H9 (cell line): ENCODE measurements at regions not wholly inside any gene's neighbourhood (a gene's known extent, or its start where the extent isn't known, plus 50 kb on each side); places are given as distances from the start of the nearest gene placed in this dataset.
A peak's percentile ranks its signal among the peaks of the same experiment; 100 is the strongest.

ENCODE experiments used
- DNase-seq: peaks from one replicate; pipeline ENCODE4 v3.0.0-alpha.2; 2017
- H2AFZ ChIP-seq: one replicate; pipeline ENCODE4 v1.6.1; 2013; ENCODE audit warnings: mild to moderate bottlenecking, low read length, control low read depth, moderate library complexity
- H2AK5ac ChIP-seq: 2 replicates; pipeline ENCODE4 v1.6.1; 2013; ENCODE audit warnings: low read length, control low read depth, mixed read lengths; ENCODE audit not compliant: insufficient read length
- H2BK120ac ChIP-seq: one replicate; pipeline ENCODE4 v1.6.1; 2013; ENCODE audit warnings: low read depth, mild to moderate bottlenecking, low read length, control low read depth, inconsistent platforms; ENCODE audit not compliant: poor library complexity, severe bottlenecking
- H2BK12ac ChIP-seq: 2 replicates; pipeline ENCODE4 v1.6.1; 2013; ENCODE audit warnings: low read length, control low read depth, mixed read lengths, low read depth; ENCODE audit not compliant: insufficient read length
- H2BK15ac ChIP-seq: 2 replicates; pipeline ENCODE4 v1.6.1; 2013; ENCODE audit warnings: low read depth, low read length, control low read depth
- H2BK20ac ChIP-seq: one replicate; pipeline ENCODE4 v1.6.1; 2013; ENCODE audit warnings: low read depth, mild to moderate bottlenecking, low read length, control low read depth, inconsistent platforms; ENCODE audit not compliant: poor library complexity, severe bottlenecking
- H2BK5ac ChIP-seq: 2 replicates; pipeline ENCODE4 v1.6.1; 2013; ENCODE audit warnings: low read length, control low read depth, mixed read lengths; ENCODE audit not compliant: insufficient read length
- H3K14ac ChIP-seq: 2 replicates; pipeline ENCODE4 v1.6.1; 2013; ENCODE audit warnings: low read length, control low read depth; ENCODE audit not compliant: insufficient read depth
- H3K18ac ChIP-seq: 2 replicates; pipeline ENCODE4 v1.6.1; 2013; ENCODE audit warnings: low read depth, mild to moderate bottlenecking, mixed read lengths, low read length, control low read depth; ENCODE audit not compliant: insufficient read length
- H3K23ac ChIP-seq: 2 replicates; pipeline ENCODE4 v1.6.1; 2013; ENCODE audit warnings: low read length, control low read depth, mixed read lengths, low read depth; ENCODE audit not compliant: insufficient read length
- H3K23me2 ChIP-seq: 2 replicates; pipeline ENCODE4 v1.6.1; 2013; ENCODE audit warnings: low read depth, mild to moderate bottlenecking, mixed read lengths, low read length, control low read depth; ENCODE audit not compliant: insufficient read length, poor library complexity, severe bottlenecking
- H3K27ac ChIP-seq: 2 replicates; pipeline ENCODE4 v1.5.1; 2013; ENCODE audit warnings: low read length, control low read depth, mixed read lengths, low read depth; ENCODE audit not compliant: insufficient read length
- H3K27me3 ChIP-seq: 2 replicates; pipeline ENCODE4 v1.6.1; 2013; ENCODE audit warnings: low read length, control low read depth, inconsistent platforms; ENCODE audit not compliant: insufficient read depth
- H3K4ac ChIP-seq: 2 replicates; pipeline ENCODE4 v1.6.1; 2013; ENCODE audit warnings: low read depth, mild to moderate bottlenecking, control low read depth, inconsistent platforms, low read length, moderate library complexity
- H3K4me1 ChIP-seq: 2 replicates; pipeline ENCODE4 v1.6.1; 2013; ENCODE audit warnings: low read length, control low read depth, inconsistent platforms; ENCODE audit not compliant: insufficient read depth
- H3K4me2 ChIP-seq: 2 replicates; pipeline ENCODE4 v1.6.1; 2013; ENCODE audit warnings: low read length, control low read depth, mixed read lengths; ENCODE audit not compliant: insufficient read length, insufficient read depth
- H3K56ac ChIP-seq: 2 replicates; pipeline ENCODE4 v1.6.1; 2013; ENCODE audit warnings: low read depth, mild to moderate bottlenecking, mixed read lengths, low read length, control low read depth; ENCODE audit not compliant: insufficient read length
- H3K79me1 ChIP-seq: 2 replicates; pipeline ENCODE4 v1.6.1; 2013; ENCODE audit warnings: low read depth, mild to moderate bottlenecking, moderate library complexity, low read length, control low read depth, inconsistent platforms; ENCODE audit not compliant: insufficient read depth, poor library complexity, severe bottlenecking
- H3K79me2 ChIP-seq: 2 replicates; pipeline ENCODE4 v1.6.1; 2013; ENCODE audit warnings: low read length, control low read depth, inconsistent platforms; ENCODE audit not compliant: insufficient read depth
- H3K9ac ChIP-seq: 2 replicates; pipeline ENCODE4 v1.6.1; 2013; ENCODE audit warnings: low read length, control low read depth, mixed read lengths; ENCODE audit not compliant: insufficient read length; ENCODE audit errors: extremely low read depth
- H3K9me3 ChIP-seq: one replicate; pipeline ENCODE4 v1.6.1; 2013; ENCODE audit warnings: low read depth, low read length, inconsistent platforms; ENCODE audit not compliant: control insufficient read depth
- H3T11ph ChIP-seq: one replicate; pipeline ENCODE4 v1.6.1; 2013; ENCODE audit warnings: mild to moderate bottlenecking, low read length, control low read depth, inconsistent platforms
- H4K20me1 ChIP-seq: one replicate; pipeline ENCODE4 v1.6.1; 2013; ENCODE audit not compliant: control insufficient read depth, insufficient read length, insufficient read depth
- H4K5ac ChIP-seq: 2 replicates; pipeline ENCODE4 v1.6.1; 2013; ENCODE audit warnings: low read depth, mild to moderate bottlenecking, mixed read lengths, low read length, control low read depth; ENCODE audit not compliant: insufficient read length
- H4K8ac ChIP-seq: replicated peaks from 2 replicates; pipeline ENCODE4 v1.6.1; 2013; ENCODE audit warnings: low read length, control low read depth, mixed read lengths, low read depth; ENCODE audit not compliant: insufficient read length
- H4K91ac ChIP-seq: 2 replicates; pipeline ENCODE4 v1.6.1; 2013; ENCODE audit warnings: low read depth, mild to moderate bottlenecking, moderate library complexity, mixed read lengths, low read length, control low read depth; ENCODE audit not compliant: insufficient read length
- H3K27ac Mint-ChIP-seq, 3 experiments: 2 replicates in 2 of 3; 3 replicates in 1 of 3; pipeline ENCODE4 v1.8.0; 2020 to 2021; ENCODE audit warnings: mixed read lengths in 3 of 3, mild to moderate bottlenecking in 1 of 3, moderate library complexity in 1 of 3
- H3K27me3 Mint-ChIP-seq: 2 replicates; pipeline ENCODE4 v1.8.0; 2021; ENCODE audit warnings: low read depth, mild to moderate bottlenecking, moderate library complexity, mixed read lengths
- H3K36me3 Mint-ChIP-seq, 3 experiments: 2 replicates in 2 of 3; 3 replicates in 1 of 3; pipeline ENCODE4 v1.8.0; 2020 to 2021; ENCODE audit warnings: low read depth in 3 of 3, mixed read lengths in 3 of 3; ENCODE audit not compliant: insufficient read depth in 1 of 3
- H3K4me1 Mint-ChIP-seq, 2 experiments: 2 replicates each; pipeline ENCODE4 v1.8.0; 2020; ENCODE audit warnings: mixed read lengths in 2 of 2
- H3K4me3 Mint-ChIP-seq, 2 experiments: 2 replicates in 1 of 2; 3 replicates in 1 of 2; pipeline ENCODE4 v1.8.0; 2020 to 2021; ENCODE audit warnings: mild to moderate bottlenecking in 2 of 2, mixed read lengths in 2 of 2, moderate library complexity in 1 of 2
- H3K9me3 Mint-ChIP-seq, 2 experiments: 2 replicates in 1 of 2; 3 replicates in 1 of 2; pipeline ENCODE4 v1.8.0; 2020; ENCODE audit warnings: mild to moderate bottlenecking in 2 of 2, mixed read lengths in 2 of 2, moderate library complexity in 1 of 2
- WGBS: extraction: QIAGEN DNeasy Blood & Tissue Kit; methylation state at CpG from one replicate; pipeline ENCODE4 v1.1.7; 2013; ENCODE audit warnings: missing lambda C conversion rate, low lambda C conversion rate, mixed read lengths; ENCODE audit not compliant: insufficient read length; ENCODE audit errors: extremely low coverage; 5-methylcytosine and 5-hydroxymethylcytosine counted together
- TF ChIP-seq, protein P1 (sequence below): fragments of 200-600 bp; sonication (generic); conservative IDR thresholded peaks from 3 replicates; pipeline ENCODE4 v1.8.0; 2021; ENCODE audit warnings: antibody characterized with exemption, mild to moderate bottlenecking

DNA sequence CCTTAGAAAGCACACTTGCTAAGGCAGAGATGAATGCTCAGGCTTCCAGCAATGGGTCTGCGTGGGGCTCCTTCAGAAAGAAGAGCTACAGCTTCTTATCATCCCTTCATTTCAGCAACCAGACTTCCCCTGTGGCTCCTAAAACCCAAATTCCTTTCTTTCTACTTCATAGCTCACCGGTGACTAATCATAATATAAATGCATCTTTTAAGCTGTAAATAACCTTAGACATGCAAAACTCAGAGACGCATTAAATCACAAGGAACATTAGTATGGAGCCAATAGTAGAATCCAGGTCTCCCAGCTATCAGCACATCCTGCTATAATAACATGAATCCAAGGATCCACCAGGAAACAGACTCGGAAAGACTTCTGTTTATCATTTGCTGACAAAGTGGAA, 375.6 kb downstream of the COG6 start:
- Histone ChIP-seq H3K4me2 (no peak overlapping the region), H3K79me2 (no peaks in the 10 kb centered on the region), H3K79me1 (no peaks in the 10 kb centered on the region), H2BK5ac (no peak overlapping the region), H3K9me3 (no peaks in the 10 kb centered on the region), H3K9ac (no peak overlapping the region), H3T11ph (no peak overlapping the region), H3K14ac (no peak overlapping the region), H2AK5ac (no peak overlapping the region), H3K27ac (no peak overlapping the region), H4K20me1 (no peaks in the 10 kb centered on the region), H2BK15ac (no peak overlapping the region), H2BK120ac (no peak overlapping the region), H4K5ac (no peak overlapping the region), H2BK12ac (no peak overlapping the region), H3K23ac (no peak overlapping the region), H3K27me3 (no peaks in the 10 kb centered on the region), H3K23me2 (no peaks in the 10 kb centered on the region), H2BK20ac (no peak overlapping the region), H4K8ac (no peak overlapping the region), H3K18ac (no peak overlapping the region), H3K4ac (no peak overlapping the region), H4K91ac (no peak overlapping the region), H3K4me1 (peaks cover 4% of the 10 kb centered on the region; the same call in 1 of the 2 replicates), H2AFZ (no peak overlapping the region), H3K56ac (no peak overlapping the region)
- DNase-seq = no peak
- Mint-ChIP-seq H3K4me1 (peaks cover 20 to 21% of the 10 kb centered on the region in 2 experiments), H3K9me3 (no peaks in the 10 kb centered on the region), H3K27ac (peak overlapping the region in 2 of 3 experiments; percentile 6 to 42; a peak in 2 of 7 replicates), H3K36me3 (no peaks in the 10 kb centered on the region; a peak in 1 of 7 replicates), H3K27me3 (no peaks in the 10 kb centered on the region; the same call in 1 of the 2 replicates), H3K4me3 (no peak overlapping the region)
- TF ChIP-seq, protein P1, sequence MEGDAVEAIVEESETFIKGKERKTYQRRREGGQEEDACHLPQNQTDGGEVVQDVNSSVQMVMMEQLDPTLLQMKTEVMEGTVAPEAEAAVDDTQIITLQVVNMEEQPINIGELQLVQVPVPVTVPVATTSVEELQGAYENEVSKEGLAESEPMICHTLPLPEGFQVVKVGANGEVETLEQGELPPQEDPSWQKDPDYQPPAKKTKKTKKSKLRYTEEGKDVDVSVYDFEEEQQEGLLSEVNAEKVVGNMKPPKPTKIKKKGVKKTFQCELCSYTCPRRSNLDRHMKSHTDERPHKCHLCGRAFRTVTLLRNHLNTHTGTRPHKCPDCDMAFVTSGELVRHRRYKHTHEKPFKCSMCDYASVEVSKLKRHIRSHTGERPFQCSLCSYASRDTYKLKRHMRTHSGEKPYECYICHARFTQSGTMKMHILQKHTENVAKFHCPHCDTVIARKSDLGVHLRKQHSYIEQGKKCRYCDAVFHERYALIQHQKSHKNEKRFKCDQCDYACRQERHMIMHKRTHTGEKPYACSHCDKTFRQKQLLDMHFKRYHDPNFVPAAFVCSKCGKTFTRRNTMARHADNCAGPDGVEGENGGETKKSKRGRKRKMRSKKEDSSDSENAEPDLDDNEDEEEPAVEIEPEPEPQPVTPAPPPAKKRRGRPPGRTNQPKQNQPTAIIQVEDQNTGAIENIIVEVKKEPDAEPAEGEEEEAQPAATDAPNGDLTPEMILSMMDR = no peak
- no CpG with 5 or more reads among the region's 4 CpGs for WGBS
